ENCODE measurements at regions not wholly inside any gene's neighbourhood (a gene's known extent, or its start where the extent isn't known, plus 50 kb on each side); places are given as distances from the start of the nearest gene placed in this dataset.

GRCh38 chr13:27327633-27328032 lies 57.0 kb downstream of the RASL11A start:
- no peaks in the 10 kb centered on the region for H3K9me3 ChIP-seq
- no peak for DNase-seq
- no peak overlapping the region for H3K4me3 ChIP-seq (ENCODE audit: low read depth, low read length)
- TF ChIP-seq CTCF (IDR thresholded peaks at IDR 0.05; ENCODE audit: insufficient read depth in 1 of 2, low read depth in 1 of 2, low read length in 1 of 2, severe bottlenecking in 1 of 2, unreplicated experiment in 1 of 2): no peak
- H3K36me3 ChIP-seq (ENCODE audit: control insufficient read depth, insufficient read depth, low read length): no peaks in the 10 kb centered on the region
- Mint-ChIP-seq H3K27me3 (ENCODE audit: insufficient read depth, unreplicated experiment) (peaks cover 7% of the 10 kb centered on the region), H3K9me3 (ENCODE audit: unreplicated experiment) (no peaks in the 10 kb centered on the region), H3K36me3 (ENCODE audit: insufficient read depth, unreplicated experiment) (no peaks in the 10 kb centered on the region), H3K4me1 (ENCODE audit: low read depth, unreplicated experiment) (no peaks in the 10 kb centered on the region), H3K27ac (ENCODE audit: unreplicated experiment) (no peak overlapping the region), H3K4me3 (ENCODE audit: unreplicated experiment) (no peak overlapping the region)
- H3K4me1 ChIP-seq: no peaks in the 10 kb centered on the region
- H3K27me3 ChIP-seq (replicated peaks; ENCODE audit: control insufficient read depth, insufficient read depth, low read length): no peaks in the 10 kb centered on the region
- intact Hi-C loops (cut with micrococcal nuclease; ENCODE audit: unreplicated experiment): no loop called here
- POLR2A ChIA-PET: no interaction called here
- CTCF ChIA-PET: no interaction called here
- no TSS peak for BruUV-seq (replicated peaks)

- CTCF ChIA-PET: interaction anchor here (1.0 kb wide), 1 partner anchor 33 kb away, joined by 5 read pairs; no protein-coding TSS in a partner anchor
- no TSS peak for BruUV-seq (replicated peaks)
- no peak overlapping the region for H3K4me3 Mint-ChIP-seq (ENCODE audit: unreplicated experiment)
Observed at GRCh38 chr13:27329210-27329609, 58.6 kb downstream of the RASL11A start.

GRCh38 chr13:27334774-27335435 lies 64.3 kb downstream of the RASL11A start:
- Histone ChIP-seq H3K9me3 (no peaks in the 10 kb centered on the region), H3K4me1 (no peaks in the 10 kb centered on the region), H3K4me3 (ENCODE audit: low read depth, low read length) (no peak overlapping the region), H3K27me3 (replicated peaks; ENCODE audit: control insufficient read depth, insufficient read depth, low read length) (no peaks in the 10 kb centered on the region; the same call in 1 of the 2 replicates), H3K36me3 (ENCODE audit: control insufficient read depth, insufficient read depth, low read length) (no peaks in the 10 kb centered on the region)
- DNase-seq: no peak
- Mint-ChIP-seq H3K27me3 (ENCODE audit: insufficient read depth, unreplicated experiment) (peaks cover 10% of the 10 kb centered on the region), H3K4me3 (ENCODE audit: unreplicated experiment) (no peak overlapping the region), H3K4me1 (ENCODE audit: low read depth, unreplicated experiment) (no peaks in the 10 kb centered on the region), H3K9me3 (ENCODE audit: unreplicated experiment) (no peaks in the 10 kb centered on the region), H3K36me3 (ENCODE audit: insufficient read depth, unreplicated experiment) (no peaks in the 10 kb centered on the region), H3K27ac (ENCODE audit: unreplicated experiment) (no peak overlapping the region)
- TF ChIP-seq CTCF (IDR thresholded peaks at IDR 0.05; ENCODE audit: insufficient read depth in 1 of 2, low read depth in 1 of 2, low read length in 1 of 2, severe bottlenecking in 1 of 2, unreplicated experiment in 1 of 2): no peak
- POLR2A ChIA-PET: no interaction called here
- intact Hi-C loops (cut with micrococcal nuclease; ENCODE audit: unreplicated experiment): no loop called here
- CTCF ChIA-PET: interaction anchor here (0.5 to 1.1 kb wide), 3 partner anchors 27 to 388 kb away, joined by 3 to 4 read pairs (median 3); no protein-coding TSS in a partner anchor
- no TSS peak for BruUV-seq (replicated peaks)

More at GRCh38 chr13:27329210-27329609, 58.6 kb downstream of the RASL11A start:
- intact Hi-C loops (cut with micrococcal nuclease; ENCODE audit: unreplicated experiment): no loop called here
- Mint-ChIP-seq H3K27me3 (ENCODE audit: insufficient read depth, unreplicated experiment) (peaks cover 10% of the 10 kb centered on the region), H3K36me3 (ENCODE audit: insufficient read depth, unreplicated experiment) (no peaks in the 10 kb centered on the region), H3K9me3 (ENCODE audit: unreplicated experiment) (no peaks in the 10 kb centered on the region), H3K4me1 (ENCODE audit: low read depth, unreplicated experiment) (no peaks in the 10 kb centered on the region), H3K27ac (ENCODE audit: unreplicated experiment) (no peak overlapping the region)
- H3K27me3 ChIP-seq (replicated peaks; ENCODE audit: control insufficient read depth, insufficient read depth, low read length): no peaks in the 10 kb centered on the region
- H3K4me1 ChIP-seq: no peaks in the 10 kb centered on the region
- no peak overlapping the region for H3K4me3 ChIP-seq (ENCODE audit: low read depth, low read length)
- no peak for DNase-seq
- no peak for TF ChIP-seq CTCF (IDR thresholded peaks at IDR 0.05; ENCODE audit: insufficient read depth in 1 of 2, low read depth in 1 of 2, low read length in 1 of 2, severe bottlenecking in 1 of 2, unreplicated experiment in 1 of 2)
- H3K36me3 ChIP-seq (ENCODE audit: control insufficient read depth, insufficient read depth, low read length): no peaks in the 10 kb centered on the region
- H3K9me3 ChIP-seq: no peaks in the 10 kb centered on the region
- POLR2A ChIA-PET: no interaction called here
